ENCODE measurements at regions not wholly inside any gene's neighbourhood (a gene's known extent, or its start where the extent isn't known, plus 50 kb on each side); places are given as distances from the start of the nearest gene placed in this dataset.

DNA sequence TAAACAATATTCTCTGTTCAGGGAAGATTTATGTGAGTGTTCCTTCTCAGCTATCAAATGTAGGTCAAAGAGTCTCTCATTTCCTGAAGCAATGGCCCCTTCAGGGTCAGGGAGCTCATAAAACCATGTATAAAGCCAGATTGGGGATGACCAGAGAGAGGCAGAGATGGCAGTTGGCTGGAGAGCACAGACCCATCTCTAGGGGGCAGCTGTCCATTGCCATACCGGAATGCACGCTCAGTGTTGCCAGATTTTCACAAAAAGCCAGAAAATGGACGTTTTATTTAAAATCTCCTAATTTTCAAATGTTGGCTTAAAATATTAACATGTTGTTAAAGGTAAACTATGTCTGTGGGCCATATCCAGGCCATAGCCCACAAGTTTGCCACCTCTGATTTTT is 1920.7 kb upstream of the CELF4 start:
- TF ChIP-seq POLR2A (IDR thresholded peaks at IDR 0.05; ENCODE audit: extremely low read depth, insufficient read length): no peak
- TF ChIP-seq, protein P1, sequence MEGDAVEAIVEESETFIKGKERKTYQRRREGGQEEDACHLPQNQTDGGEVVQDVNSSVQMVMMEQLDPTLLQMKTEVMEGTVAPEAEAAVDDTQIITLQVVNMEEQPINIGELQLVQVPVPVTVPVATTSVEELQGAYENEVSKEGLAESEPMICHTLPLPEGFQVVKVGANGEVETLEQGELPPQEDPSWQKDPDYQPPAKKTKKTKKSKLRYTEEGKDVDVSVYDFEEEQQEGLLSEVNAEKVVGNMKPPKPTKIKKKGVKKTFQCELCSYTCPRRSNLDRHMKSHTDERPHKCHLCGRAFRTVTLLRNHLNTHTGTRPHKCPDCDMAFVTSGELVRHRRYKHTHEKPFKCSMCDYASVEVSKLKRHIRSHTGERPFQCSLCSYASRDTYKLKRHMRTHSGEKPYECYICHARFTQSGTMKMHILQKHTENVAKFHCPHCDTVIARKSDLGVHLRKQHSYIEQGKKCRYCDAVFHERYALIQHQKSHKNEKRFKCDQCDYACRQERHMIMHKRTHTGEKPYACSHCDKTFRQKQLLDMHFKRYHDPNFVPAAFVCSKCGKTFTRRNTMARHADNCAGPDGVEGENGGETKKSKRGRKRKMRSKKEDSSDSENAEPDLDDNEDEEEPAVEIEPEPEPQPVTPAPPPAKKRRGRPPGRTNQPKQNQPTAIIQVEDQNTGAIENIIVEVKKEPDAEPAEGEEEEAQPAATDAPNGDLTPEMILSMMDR (IDR thresholded peaks at IDR 0.05; ENCODE audit: low read depth, low read length): peak; percentile 4
- no peak for TF ChIP-seq MYC (IDR thresholded peaks at IDR 0.05; ENCODE audit: low read depth, low read length)
- TF ChIP-seq, protein P2, sequence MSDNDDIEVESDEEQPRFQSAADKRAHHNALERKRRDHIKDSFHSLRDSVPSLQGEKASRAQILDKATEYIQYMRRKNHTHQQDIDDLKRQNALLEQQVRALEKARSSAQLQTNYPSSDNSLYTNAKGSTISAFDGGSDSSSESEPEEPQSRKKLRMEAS (IDR thresholded peaks at IDR 0.05; ENCODE audit: low read depth, low read length): no peak
